ENCODE measurements at regions not wholly inside any gene's neighbourhood (a gene's known extent, or its start where the extent isn't known, plus 50 kb on each side); places are given as distances from the start of the nearest gene placed in this dataset.

GRCh38 chr10:107919626-107920235 is 755.2 kb upstream of the SORCS1 start:
- FAIRE-seq, result no peak

DNA sequence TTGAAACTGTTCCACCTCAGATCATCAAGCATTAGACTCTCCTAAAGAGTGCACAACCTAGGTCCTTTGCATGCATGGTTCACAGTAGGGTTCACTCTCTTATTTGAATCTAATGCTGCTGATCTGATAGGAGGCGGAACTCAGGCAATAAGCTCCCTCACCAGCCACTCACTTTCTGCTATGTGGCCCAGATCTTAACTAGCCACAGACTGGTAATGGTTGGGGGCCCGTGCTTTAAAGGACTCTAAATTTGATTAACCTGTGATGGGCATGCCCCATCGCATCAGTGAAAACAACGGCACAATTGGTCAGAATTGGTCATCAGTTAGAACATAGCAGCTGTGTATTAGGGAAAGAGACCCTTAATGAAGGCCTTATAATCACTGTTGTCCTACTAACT is 753.7 kb upstream of the SORCS1 start:
- no peak for FAIRE-seq

- no peak for FAIRE-seq
Measured at GRCh38 chr10:107915215-107915610, 750.7 kb upstream of the SORCS1 start.

DNA sequence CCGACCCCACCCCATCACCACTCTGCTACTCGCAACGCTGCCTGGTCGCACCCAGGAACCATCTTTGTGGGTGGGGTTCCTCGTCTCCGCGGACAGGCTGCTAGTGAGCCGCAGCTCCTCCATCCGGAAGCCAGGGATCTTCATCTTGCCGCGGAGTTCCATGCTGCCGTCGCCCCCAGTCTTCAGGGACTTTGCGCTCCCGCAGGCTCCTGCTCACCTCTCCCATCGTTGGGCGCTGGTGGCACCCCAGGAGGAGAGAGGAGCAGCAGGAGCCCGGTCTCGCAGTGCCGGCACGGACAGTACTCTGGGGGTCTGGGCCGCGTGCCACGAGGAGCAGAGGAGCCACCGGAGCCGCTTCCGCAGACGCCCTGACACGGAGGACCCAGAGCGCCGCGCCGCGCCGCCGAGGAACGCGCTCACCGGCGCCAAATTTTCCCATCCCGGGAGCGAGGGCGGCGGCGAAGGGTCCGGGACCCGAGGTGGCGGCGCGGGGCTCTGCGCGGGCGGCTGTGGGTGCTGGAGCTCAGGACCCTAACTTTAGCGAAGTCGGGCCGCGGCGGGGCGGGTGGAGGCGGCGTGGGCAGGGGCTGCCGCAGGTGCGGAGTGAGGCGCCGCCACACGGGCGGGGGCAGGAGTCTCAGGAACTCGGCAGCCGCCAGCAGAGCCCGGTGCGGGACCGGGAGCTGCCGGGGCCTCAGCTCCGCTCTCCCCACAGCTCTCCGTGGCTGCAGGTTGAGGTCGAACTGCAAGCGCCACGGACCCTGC is 750.1 kb upstream of the SORCS1 start:
- FAIRE-seq, result no peak

- FAIRE-seq, result no peak
Measured at GRCh38 chr10:107913317-107914294, 749.1 kb upstream of the SORCS1 start.

DNA sequence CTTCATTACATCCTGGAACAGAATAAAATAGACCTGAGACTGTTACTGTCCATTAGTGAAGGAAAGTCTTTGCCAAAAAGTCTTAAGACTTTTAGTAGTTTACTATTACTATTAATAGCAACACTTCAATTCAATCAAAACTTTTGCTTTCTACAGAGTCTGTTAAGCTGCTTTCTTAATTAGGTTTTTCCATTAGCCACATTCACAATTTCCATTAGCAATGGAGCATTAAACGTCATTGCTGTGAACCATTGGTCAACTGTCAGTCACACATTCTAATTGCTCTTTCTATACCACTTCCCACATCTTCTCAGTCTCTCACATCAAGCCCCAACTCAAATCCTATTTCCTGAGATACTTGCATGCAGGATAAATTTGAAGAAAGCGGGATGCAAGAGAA is 736.6 kb upstream of the SORCS1 start:
- FAIRE-seq, result no peak

GRCh38 chr10:107900131-107900530 is 735.6 kb upstream of the SORCS1 start:
- FAIRE-seq, result no peak

DNA sequence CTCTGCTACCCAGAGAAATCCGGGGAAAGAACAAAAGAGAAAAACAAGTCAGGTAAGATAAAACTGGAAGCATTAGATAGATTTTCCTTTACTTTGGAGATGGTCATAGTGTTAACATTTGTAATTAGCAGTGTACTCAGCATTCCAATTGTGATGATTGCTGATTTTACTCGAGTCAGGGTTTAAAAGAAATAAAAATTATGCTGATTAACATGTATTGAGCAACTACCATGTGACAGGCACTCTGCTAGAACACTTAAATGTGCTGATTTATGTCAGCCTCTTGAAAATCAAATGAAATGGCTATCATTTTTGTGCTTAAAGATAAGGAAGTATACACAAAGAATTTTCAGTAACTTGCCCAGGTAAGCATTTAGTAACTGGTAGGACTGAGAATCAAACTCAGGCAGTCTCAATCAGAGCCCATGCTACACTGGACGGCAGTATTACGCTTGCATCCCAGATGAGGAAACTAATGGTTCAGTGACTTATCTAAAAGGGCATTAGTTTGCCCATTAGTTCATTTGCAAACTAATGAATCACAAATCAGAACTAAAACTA is 735.1 kb upstream of the SORCS1 start:
- no peak for FAIRE-seq

DNA sequence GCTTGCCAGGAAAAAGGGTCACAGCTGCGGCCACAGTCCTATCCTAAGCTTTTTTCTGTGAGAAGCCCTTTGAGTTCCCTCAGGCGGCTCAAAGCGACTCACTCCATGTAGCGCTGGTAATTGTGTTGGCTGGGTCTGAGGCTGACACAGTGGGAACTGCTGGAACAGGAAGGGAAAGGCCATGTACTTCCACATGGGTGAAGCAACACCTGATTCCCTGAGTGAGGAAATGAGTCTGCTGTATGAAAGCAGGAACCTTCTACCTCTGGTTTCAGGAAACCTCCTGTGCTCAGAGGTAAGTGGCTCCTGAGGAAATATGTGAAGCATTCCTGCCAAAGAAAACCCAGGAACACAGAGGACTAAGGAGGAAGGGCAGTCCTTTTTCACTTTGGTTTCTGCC is 734.6 kb upstream of the SORCS1 start:
- no peak for FAIRE-seq

DNA sequence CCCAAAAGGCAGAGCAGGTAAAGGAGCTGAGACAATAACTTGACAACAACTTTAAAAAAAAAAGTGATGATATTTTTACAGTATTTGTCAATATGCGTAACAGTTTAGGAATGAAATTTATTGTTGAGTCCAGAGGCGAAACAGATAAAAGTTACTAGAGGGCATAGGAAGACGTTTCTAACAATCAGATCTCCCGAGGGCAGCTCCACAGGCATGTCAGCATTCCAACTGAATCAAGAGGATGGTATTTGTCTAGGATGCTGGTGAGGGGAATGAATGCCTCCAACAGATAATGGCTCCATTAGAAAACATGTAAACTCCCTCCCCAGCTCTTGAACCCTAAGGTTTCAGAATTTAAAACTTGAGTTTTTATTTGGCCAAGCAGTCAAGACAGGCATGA is 733.9 kb upstream of the SORCS1 start:
- FAIRE-seq, result no peak

DNA sequence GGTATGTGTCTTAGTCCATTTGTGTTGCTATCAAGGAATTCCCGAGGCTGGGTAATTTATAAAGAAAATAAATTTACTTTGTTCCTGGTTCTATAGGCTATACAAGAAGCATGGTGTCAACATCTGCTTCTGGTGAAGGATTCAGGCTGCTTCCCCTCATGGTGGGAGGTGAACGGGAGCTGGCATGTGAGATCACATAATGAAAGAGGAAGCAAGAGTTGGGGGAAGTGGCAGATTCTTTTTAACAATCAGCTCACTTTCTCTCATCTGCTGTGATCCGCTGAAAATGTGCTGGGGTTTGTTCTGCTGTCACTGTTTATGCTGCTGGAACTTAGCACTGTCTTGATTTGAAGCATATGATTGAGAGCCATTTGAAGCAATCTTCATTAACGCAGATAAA is 730.0 kb upstream of the SORCS1 start:
- FAIRE-seq, result no peak

DNA sequence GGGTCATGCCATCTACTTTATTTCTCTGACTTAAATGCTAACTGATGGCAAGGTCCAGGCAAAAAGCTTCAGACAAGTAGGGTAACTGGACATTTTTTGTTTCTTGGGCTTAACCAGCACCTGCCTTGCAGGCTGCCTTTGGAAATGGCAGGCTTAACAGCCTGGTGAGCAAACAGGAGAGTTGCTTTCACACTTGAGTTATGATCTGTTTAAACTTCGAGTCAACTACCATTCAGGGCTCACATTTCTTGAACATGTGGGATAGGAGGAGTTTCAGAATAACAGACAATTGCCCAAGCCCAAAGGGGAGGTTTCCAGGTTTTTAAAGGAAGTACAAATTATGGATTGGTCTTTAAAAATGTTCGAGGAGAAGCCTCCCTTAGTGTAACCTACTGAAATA is 724.6 kb upstream of the SORCS1 start:
- FAIRE-seq, result no peak

GRCh38 chr10:107880185-107880584 is 715.7 kb upstream of the SORCS1 start:
- no peak for FAIRE-seq

- no peak for FAIRE-seq
Measured at GRCh38 chr10:107873007-107873406, 708.5 kb upstream of the SORCS1 start.

- FAIRE-seq, result no peak
Measured at GRCh38 chr10:107865691-107866090, 701.2 kb upstream of the SORCS1 start.

GRCh38 chr10:107859065-107859464 is 694.6 kb upstream of the SORCS1 start:
- FAIRE-seq, result no peak

- FAIRE-seq, result no peak
Measured at GRCh38 chr10:107856047-107856315, 691.5 kb upstream of the SORCS1 start.

DNA sequence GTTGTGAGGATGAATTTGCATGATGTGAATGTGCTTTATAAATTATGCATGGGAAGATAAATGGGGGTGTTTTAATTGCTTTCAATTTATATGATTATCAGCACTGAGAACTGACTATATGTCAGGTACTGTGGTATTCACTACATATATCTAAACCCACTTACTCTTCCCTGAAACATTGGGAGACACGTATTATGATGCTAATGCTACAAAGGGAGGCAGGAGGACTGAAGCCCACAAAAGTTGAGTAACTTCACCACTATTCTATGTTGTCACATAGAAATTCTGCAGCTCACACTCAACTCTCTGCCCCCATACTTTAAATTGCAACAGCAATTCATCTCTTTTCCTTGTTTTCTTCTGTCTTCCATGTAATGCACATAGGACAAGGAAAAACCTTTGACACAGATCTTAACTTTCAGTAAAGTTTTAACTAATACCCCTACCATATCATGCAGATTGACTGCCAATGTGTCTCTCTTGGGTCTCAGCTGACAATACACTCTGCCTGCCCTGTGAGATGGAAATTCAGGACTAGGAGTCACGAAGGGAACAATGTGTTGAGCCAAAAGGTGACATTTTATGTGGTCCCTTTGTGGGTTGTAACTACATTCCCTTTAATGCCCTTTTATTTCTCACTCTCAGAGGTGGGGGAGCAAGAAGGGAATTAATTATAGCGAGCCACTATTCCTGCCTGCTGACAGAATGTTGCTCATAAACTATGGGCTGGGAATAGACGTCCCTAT is 691.0 kb upstream of the SORCS1 start:
- no peak for FAIRE-seq

DNA sequence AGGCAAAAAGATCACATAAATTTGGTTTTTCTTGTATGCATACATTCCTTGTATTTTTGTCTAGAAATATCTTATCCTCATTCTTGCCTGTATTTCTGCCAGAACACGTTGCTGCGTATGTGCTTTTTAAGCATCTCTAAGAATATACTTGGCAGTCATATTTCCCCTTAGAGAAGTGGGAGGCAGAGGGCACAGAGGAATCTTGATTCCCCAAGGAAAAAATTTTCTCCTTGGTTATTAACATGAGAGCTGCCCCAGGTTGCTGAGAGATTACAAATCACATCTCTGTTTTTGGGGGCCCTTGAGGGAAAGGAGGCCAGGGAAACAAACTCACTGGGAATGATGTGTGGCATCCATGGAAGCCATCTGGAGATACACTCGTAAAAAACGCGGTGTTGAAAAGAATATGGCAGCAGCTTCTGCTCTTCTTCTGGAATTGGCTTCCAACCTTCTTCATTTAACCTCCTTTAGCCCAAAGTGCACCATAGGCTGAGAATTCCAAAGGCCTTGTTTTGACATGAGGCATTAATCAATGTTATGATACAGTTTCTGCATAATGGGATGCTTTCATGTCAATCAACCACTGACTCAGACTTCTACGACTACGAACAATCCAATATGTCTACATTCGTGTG is 684.3 kb upstream of the SORCS1 start:
- no peak for FAIRE-seq

DNA sequence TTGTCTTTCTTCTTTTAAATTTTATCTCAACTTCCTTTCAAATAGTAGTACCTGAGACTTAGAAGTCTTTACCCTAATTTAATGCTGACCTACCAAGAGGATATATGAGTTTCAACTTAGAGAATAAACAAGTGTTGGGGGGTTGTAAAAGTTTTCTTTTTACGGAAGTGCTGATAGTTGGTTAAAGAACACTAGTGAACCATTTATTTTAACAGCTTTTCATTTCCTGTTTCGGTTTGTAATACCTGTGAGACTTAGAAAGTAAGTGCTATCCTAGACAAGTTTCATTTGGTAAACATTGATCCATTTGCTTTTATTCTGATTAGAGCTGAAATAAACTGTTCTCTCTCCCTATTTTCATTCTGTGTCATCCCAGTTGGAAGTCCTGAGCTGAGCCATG is 683.1 kb upstream of the SORCS1 start:
- FAIRE-seq, result no peak

DNA sequence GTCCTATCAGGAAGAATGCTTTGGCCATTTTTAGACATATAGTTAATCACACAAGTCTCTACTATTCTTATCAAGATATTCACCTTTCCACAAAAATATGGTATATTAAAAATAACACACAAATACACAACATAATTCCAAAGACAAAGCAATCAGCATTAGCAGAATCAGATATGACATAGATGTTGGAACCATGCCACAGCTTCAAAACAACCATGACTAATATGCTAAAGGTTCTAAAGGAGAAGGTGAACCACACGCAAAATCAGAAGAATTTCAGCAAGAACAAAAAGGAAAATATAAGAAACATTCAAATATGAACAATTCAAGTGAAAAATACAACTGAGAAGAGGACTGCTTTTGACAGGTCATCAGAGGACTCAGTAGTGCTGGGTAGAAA is 670.2 kb upstream of the SORCS1 start:
- FAIRE-seq, result no peak

DNA sequence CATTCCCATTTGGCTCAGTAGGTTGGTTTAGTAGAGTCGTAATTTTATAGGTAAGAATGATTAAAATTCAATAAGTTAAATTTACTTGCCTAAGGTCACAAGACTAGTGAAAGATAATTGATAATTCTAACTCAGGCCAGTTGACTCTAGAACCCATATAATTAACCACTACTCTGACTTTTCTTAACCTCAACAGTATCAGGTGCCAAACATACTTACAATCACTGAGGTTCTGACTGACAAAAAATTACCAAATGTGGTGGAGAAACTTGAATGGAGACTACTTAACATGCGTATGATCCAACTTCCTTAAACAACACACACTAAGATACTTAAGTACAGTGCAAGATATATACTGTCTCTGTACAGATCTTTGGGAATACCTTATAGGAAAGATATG is 667.3 kb upstream of the SORCS1 start:
- no peak for FAIRE-seq
